EH (cell line): ENCODE measurements at regions not wholly inside any gene's neighbourhood (a gene's known extent, or its start where the extent isn't known, plus 50 kb on each side); places are given as distances from the start of the nearest gene placed in this dataset.

Experiments used
- DNase-seq: peaks from one replicate; pipeline ENCODE4 v3.0.0-alpha.2; 2015; ENCODE audit warnings: low read depth

GRCh38 chr1:80988926-80989325 lies 811.8 kb upstream of the ADGRL2 start:
- no peak for DNase-seq

- DNase-seq: no peak
Measured at GRCh38 chr1:80987824-80988223, 812.9 kb upstream of the ADGRL2 start.

GRCh38 chr1:80987106-80987505 lies 813.6 kb upstream of the ADGRL2 start:
- no peak for DNase-seq

- no peak for DNase-seq
Measured at GRCh38 chr1:80982831-80983230, 817.9 kb upstream of the ADGRL2 start.

GRCh38 chr1:80973101-80973500 lies 827.6 kb upstream of the ADGRL2 start:
- DNase-seq: no peak

GRCh38 chr1:80966266-80966665 lies 834.5 kb upstream of the ADGRL2 start:
- DNase-seq: no peak

- no peak for DNase-seq
Measured at GRCh38 chr1:80962564-80962963, 838.2 kb upstream of the ADGRL2 start.

GRCh38 chr1:80961464-80962190 lies 839.1 kb upstream of the ADGRL2 start:
- no peak for DNase-seq

- DNase-seq: no peak
Measured at GRCh38 chr1:80933346-80933745, 867.4 kb upstream of the ADGRL2 start.

GRCh38 chr1:80931178-80931577 lies 869.6 kb upstream of the ADGRL2 start:
- no peak for DNase-seq

- no peak for DNase-seq
Measured at GRCh38 chr1:80929868-80930508, 870.7 kb upstream of the ADGRL2 start.

- DNase-seq: peak; percentile 0
Measured at GRCh38 chr1:80926531-80926930, 874.2 kb upstream of the ADGRL2 start.

- DNase-seq: no peak
Measured at GRCh38 chr1:80925130-80925805, 875.5 kb upstream of the ADGRL2 start.

GRCh38 chr1:80924290-80924689 lies 876.4 kb upstream of the ADGRL2 start:
- no peak for DNase-seq

- no peak for DNase-seq
Measured at GRCh38 chr1:80922906-80923305, 877.8 kb upstream of the ADGRL2 start.

- DNase-seq: no peak
Measured at GRCh38 chr1:80919426-80919825, 881.3 kb upstream of the ADGRL2 start.

GRCh38 chr1:80918380-80918779 lies 882.4 kb upstream of the ADGRL2 start:
- no peak for DNase-seq

GRCh38 chr1:80917826-80918225 lies 882.9 kb upstream of the ADGRL2 start:
- no peak for DNase-seq

- DNase-seq: no peak
Measured at GRCh38 chr1:80917225-80917624, 883.5 kb upstream of the ADGRL2 start.

GRCh38 chr1:80915491-80915890 lies 885.2 kb upstream of the ADGRL2 start:
- no peak for DNase-seq

GRCh38 chr1:80910426-80910825 lies 890.3 kb upstream of the ADGRL2 start:
- DNase-seq: no peak

- no peak for DNase-seq
Measured at GRCh38 chr1:80909172-80909784, 891.5 kb upstream of the ADGRL2 start.
